H1 (cell line): ENCODE measurements at regions not wholly inside any gene's neighbourhood (a gene's known extent, or its start where the extent isn't known, plus 50 kb on each side); places are given as distances from the start of the nearest gene placed in this dataset.

Experiments
- CTCF ChIA-PET: fragments of 300-600 bp; sonication (Branson Sonifier 250); formaldehyde crosslinking; loops from one replicate; lab custom pipeline; 2021; ENCODE audit not compliant: partially characterized antibody; lab: Charles Lee
- POLR2A ChIA-PET: fragments of 300-600 bp; sonication (Branson Sonifier 250); formaldehyde crosslinking; loops from one replicate; lab custom pipeline; 2021; ENCODE audit warnings: inconsistent platforms; ENCODE audit not compliant: partially characterized antibody; lab: Charles Lee
- DNase-seq, 2 experiments: peaks; one replicate each; pipeline versions ENCODE4 v3.0.0 to v3.0.0-alpha.2; 2010 to 2022; ENCODE audit warnings: low spot score in 2 of 2, low read depth in 1 of 2, mixed read lengths in 1 of 2
- FAIRE-seq: peaks from 2 replicates; lab custom pipeline; 2011; peaks lifted over from hg19 to GRCh38; lab: Jason Lieb, UNC
- H2AFZ ChIP-seq: 2 replicates; pipeline ENCODE4 v1.8.1; 2012; ENCODE audit warnings: low read length, inconsistent platforms
- H2AK5ac ChIP-seq: 2 replicates; pipeline ENCODE4 v1.6.1; 2013; ENCODE audit warnings: low read depth, low read length
- H2BK120ac ChIP-seq: replicated peaks from 2 replicates; pipeline ENCODE3; 2013; ENCODE audit warnings: low read depth, low read length, inconsistent platforms
- H2BK12ac ChIP-seq: 2 replicates; pipeline ENCODE4 v1.6.1; 2013; ENCODE audit warnings: low read depth, low read length
- H2BK15ac ChIP-seq: 2 replicates; pipeline ENCODE4 v1.6.1; 2013; ENCODE audit warnings: low read length
- H2BK20ac ChIP-seq: 2 replicates; pipeline ENCODE4 v1.6.1; 2013; ENCODE audit warnings: low read length
- H2BK5ac ChIP-seq: 2 replicates; pipeline ENCODE4 v1.6.1; 2013; ENCODE audit warnings: low read depth, low read length
- H3K14ac ChIP-seq: 2 replicates; pipeline ENCODE4 v1.6.1; 2013; ENCODE audit warnings: inconsistent platforms; ENCODE audit not compliant: insufficient read length
- H3K18ac ChIP-seq: 2 replicates; pipeline ENCODE4 v1.6.1; 2013; ENCODE audit warnings: low read length; ENCODE audit errors: extremely low read depth
- H3K23ac ChIP-seq: 2 replicates; pipeline ENCODE4 v1.6.1; 2013; ENCODE audit warnings: inconsistent platforms; ENCODE audit not compliant: insufficient read length
- H3K23me2 ChIP-seq: 2 replicates; pipeline ENCODE4 v1.6.1; 2013; ENCODE audit warnings: low read depth, low read length
- H3K27ac ChIP-seq: 2 replicates; pipeline ENCODE4 v1.6.1; 2011; ENCODE audit warnings: low read depth, low read length, inconsistent platforms
- H3K27me3 ChIP-seq, 4 experiments: replicated peaks in 1 of 4; 1 replicate in 1 of 4; 2 replicates in 3 of 4; pipeline versions ENCODE4 v1.6.1 to v1.8.1; 2011 to 2013; ENCODE audit warnings: low read length in 3 of 4, mild to moderate bottlenecking in 3 of 4, inconsistent platforms in 2 of 4, mixed read lengths in 2 of 4, moderate library complexity in 1 of 4; ENCODE audit not compliant: control insufficient read depth in 3 of 4, insufficient read depth in 3 of 4; ENCODE audit errors: extremely low read depth in 1 of 4
- H3K36me3 ChIP-seq, 4 experiments: 2 replicates each; pipeline versions ENCODE4 v1.6.1 to v1.8.1; 2011 to 2013; ENCODE audit warnings: mild to moderate bottlenecking in 4 of 4, low read length in 3 of 4, moderate library complexity in 2 of 4, control low read depth in 1 of 4, inconsistent platforms in 1 of 4; ENCODE audit not compliant: insufficient read depth in 4 of 4, control insufficient read depth in 2 of 4
- H3K4ac ChIP-seq: replicated peaks from 2 replicates; pipeline ENCODE3; 2013; ENCODE audit warnings: low read length, low read depth, mixed read lengths, inconsistent platforms; ENCODE audit not compliant: insufficient read length
- H3K4me1 ChIP-seq, 4 experiments: replicated peaks in 1 of 4; 1 replicate in 1 of 4; 2 replicates in 3 of 4; pipeline versions ENCODE4 v1.6.1 to v1.8.1; 2011 to 2013; ENCODE audit warnings: low read length in 3 of 4, inconsistent platforms in 2 of 4, mixed read lengths in 1 of 4; ENCODE audit not compliant: insufficient read depth in 4 of 4, control insufficient read depth in 3 of 4
- H3K4me2 ChIP-seq, 2 experiments: 2 replicates each; pipeline versions ENCODE4 v1.6.1 to v1.8.1; 2011 to 2013; ENCODE audit warnings: low read depth in 2 of 2, low read length in 2 of 2, control low read depth in 1 of 2, inconsistent platforms in 1 of 2, mild to moderate bottlenecking in 1 of 2; ENCODE audit not compliant: insufficient read depth in 1 of 2
- H3K4me3 ChIP-seq, 4 experiments: fragments of 200-600, 300-600 bp in 1 of 4; sonication (generic), shearing (Covaris generic), sonication (Bioruptor Twin) in 1 of 4; 2 replicates each; pipeline versions ENCODE4 v1.5.1 to v1.8.1; 2011 to 2016; ENCODE audit warnings: low read length in 4 of 4, low read depth in 3 of 4, control low read depth in 2 of 4, inconsistent platforms in 2 of 4, mild to moderate bottlenecking in 2 of 4, mixed read lengths in 1 of 4, moderate library complexity in 1 of 4; ENCODE audit not compliant: insufficient read depth in 2 of 4; ENCODE audit errors: extremely low read depth in 1 of 4
- H3K56ac ChIP-seq: replicated peaks from 2 replicates; pipeline ENCODE3; 2013; ENCODE audit warnings: low read depth, mild to moderate bottlenecking, mixed read lengths, low read length, inconsistent platforms; ENCODE audit not compliant: insufficient read length
- H3K79me1 ChIP-seq: 2 replicates; pipeline ENCODE4 v1.6.1; 2013; ENCODE audit warnings: low read depth, low read length, control low read depth
- H3K79me2 ChIP-seq, 2 experiments: 2 replicates each; pipeline versions ENCODE4 v1.6.1 to v1.8.1; 2012 to 2013; ENCODE audit warnings: low read length in 2 of 2, mild to moderate bottlenecking in 2 of 2, inconsistent platforms in 1 of 2; ENCODE audit not compliant: insufficient read depth in 2 of 2, control insufficient read depth in 1 of 2
- H3K9ac ChIP-seq, 4 experiments: replicated peaks in 1 of 4; 1 replicate in 1 of 4; 2 replicates in 3 of 4; pipeline versions ENCODE4 v1.6.1 to v1.8.1; 2011 to 2013; ENCODE audit warnings: low read depth in 3 of 4, low read length in 3 of 4, control low read depth in 2 of 4, mild to moderate bottlenecking in 2 of 4, moderate library complexity in 2 of 4, inconsistent platforms in 1 of 4; ENCODE audit errors: extremely low read depth in 1 of 4
- H3K9me3 ChIP-seq, 2 experiments: 2 replicates each; pipeline versions ENCODE4 v1.6.1 to v1.8.1; 2012 to 2013; ENCODE audit warnings: mild to moderate bottlenecking in 2 of 2, moderate library complexity in 2 of 2, control low read depth in 1 of 2, inconsistent platforms in 1 of 2, low read depth in 1 of 2, low read length in 1 of 2, mixed read lengths in 1 of 2; ENCODE audit not compliant: insufficient read depth in 2 of 2
- H4K20me1 ChIP-seq, 2 experiments: replicated peaks in 1 of 2; 2 replicates each; pipeline versions ENCODE3 to v1.8.1; 2011 to 2013; ENCODE audit warnings: inconsistent platforms in 2 of 2, low read length in 2 of 2, mild to moderate bottlenecking in 1 of 2; ENCODE audit not compliant: insufficient read depth in 2 of 2, control insufficient read depth in 1 of 2
- H4K5ac ChIP-seq: 2 replicates; pipeline ENCODE4 v1.6.1; 2013; ENCODE audit warnings: low read length, low read depth, mixed read lengths, inconsistent platforms; ENCODE audit not compliant: insufficient read length
- H4K8ac ChIP-seq: 2 replicates; pipeline ENCODE4 v1.8.0; 2013; ENCODE audit warnings: mild to moderate bottlenecking, moderate library complexity, low read length, inconsistent platforms; ENCODE audit not compliant: insufficient read depth; ENCODE audit errors: extremely low read depth
- H4K91ac ChIP-seq: replicated peaks from 2 replicates; pipeline ENCODE3; 2013; ENCODE audit warnings: low read length, mixed read lengths, inconsistent platforms; ENCODE audit not compliant: insufficient read length
- NRF1 ChIP-seq: IDR thresholded peaks from 2 replicates; pipeline ENCODE4 v1.6.1; 2011; ENCODE audit warnings: mild to moderate bottlenecking, low read depth, low read length, improper control_type of control experiment
- POU5F1 ChIP-seq: IDR thresholded peaks from 2 replicates; pipeline ENCODE4 v1.6.1; 2011; ENCODE audit warnings: low read depth, mild to moderate bottlenecking, low read length, moderate library complexity
- ZNF274 ChIP-seq: IDR thresholded peaks from 2 replicates; pipeline ENCODE4 v1.7.0; 2012; ENCODE audit warnings: low read length, borderline replicate concordance; ENCODE audit errors: extremely low read depth
- WGBS, 2 experiments: shearing (Covaris generic) in 1 of 2; methylation state at CpG; one replicate each; pipeline versions ENCODE4 v1.1.6 to v1.1.7; 2013 to 2015; ENCODE audit warnings: low lambda C conversion rate in 2 of 2, mixed read lengths in 2 of 2, inconsistent platforms in 1 of 2, low coverage in 1 of 2, missing lambda C conversion rate in 1 of 2; ENCODE audit not compliant: insufficient replicate concordance in 2 of 2, insufficient coverage in 1 of 2, insufficient read length in 1 of 2; ENCODE audit errors: extremely low coverage in 1 of 2, missing lambda C conversion rate in 1 of 2; 5-methylcytosine and 5-hydroxymethylcytosine counted together

- H3K14ac ChIP-seq: no peak overlapping the region
- no peak overlapping the region for H3K9ac ChIP-seq
- no peak overlapping the region for H2BK20ac ChIP-seq
- no peak overlapping the region for H3K18ac ChIP-seq
- no peak overlapping the region for H4K5ac ChIP-seq
- H3K23ac ChIP-seq: no peak overlapping the region
- H3K79me2 ChIP-seq: no peaks in the 10 kb centered on the region
- DNase-seq: no peak
- ChIA-PET POLR2A (no interaction called here), CTCF (no interaction called here)
- no peak overlapping the region for H3K56ac ChIP-seq
- H3K4ac ChIP-seq: no peak overlapping the region
- H2BK15ac ChIP-seq: no peak overlapping the region
- WGBS, 2 experiments: 100% methylated on average over 2 of the region's 2 CpGs; no CpG with 5 or more reads in 1 of the 2 experiments
- no peak overlapping the region for H4K91ac ChIP-seq
- no peaks in the 10 kb centered on the region for H3K27me3 ChIP-seq
- no peak overlapping the region for H2AFZ ChIP-seq
- no peaks in the 10 kb centered on the region for H3K36me3 ChIP-seq
- no peaks in the 10 kb centered on the region for H3K4me1 ChIP-seq
- no peak overlapping the region for H2BK5ac ChIP-seq
- no peak overlapping the region for H2BK12ac ChIP-seq
- H3K27ac ChIP-seq: no peak overlapping the region
- no peak for FAIRE-seq
- no peaks in the 10 kb centered on the region; the same call in 1 of the 2 replicates for H3K23me2 ChIP-seq
- no peak overlapping the region for H3K4me2 ChIP-seq
- H4K8ac ChIP-seq: no peak overlapping the region
- H3K9me3 ChIP-seq: no peaks in the 10 kb centered on the region
- H3K4me3 ChIP-seq: no peak overlapping the region
- no peaks in the 10 kb centered on the region for H4K20me1 ChIP-seq
- H3K79me1 ChIP-seq: no peaks in the 10 kb centered on the region
- no peak overlapping the region for H2BK120ac ChIP-seq
- H2AK5ac ChIP-seq: no peak overlapping the region
- TF ChIP-seq NRF1 (no peak), POU5F1 (no peak), ZNF274 (no peak)
Observed at GRCh38 chr2:228282376-228282775, 100.9 kb upstream of the SPHKAP start.
